GM18502 (cell line): ENCODE measurements at regions not wholly inside any gene's neighbourhood (a gene's known extent, or its start where the extent isn't known, plus 50 kb on each side); places are given as distances from the start of the nearest gene placed in this dataset.
"Not testable (repeated sequence)": the region's sequence is repeated elsewhere in the genome, so short reads cannot be mapped to it uniquely, and the experiment has no call there.

Experiments used
- ATAC-seq: cut with Tn5 transposase; IDR thresholded peaks from one replicate; pipeline ENCODE4 v1.9.1; 2021; ENCODE audit warnings: mild to moderate bottlenecking; ENCODE audit not compliant: unreplicated experiment, poor library complexity

- ATAC-seq, result no peak
These were observed 151.0 kb downstream of the OXSM start for GRCh38 chr3:25940935-25941334.

DNA sequence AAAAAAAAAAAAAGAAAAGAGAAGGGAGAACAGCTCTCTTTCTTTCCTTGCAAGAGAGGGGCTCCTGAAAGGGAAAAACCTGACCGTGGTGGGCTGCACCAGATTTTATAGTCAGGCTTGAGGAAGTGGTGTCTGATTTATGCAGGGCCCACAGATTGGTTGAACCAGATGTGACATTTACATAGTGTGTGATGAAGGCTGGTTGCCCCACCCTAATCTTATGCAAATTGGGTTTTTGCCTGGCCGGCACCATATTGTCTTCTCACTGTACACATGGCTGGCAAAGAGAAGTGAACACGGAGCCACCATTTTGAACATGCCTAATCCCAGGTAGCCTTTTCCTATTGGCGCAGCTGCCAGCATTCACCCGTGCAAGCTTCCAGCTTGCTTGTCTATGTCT, 154.4 kb downstream of the OXSM start:
- no peak for ATAC-seq

DNA sequence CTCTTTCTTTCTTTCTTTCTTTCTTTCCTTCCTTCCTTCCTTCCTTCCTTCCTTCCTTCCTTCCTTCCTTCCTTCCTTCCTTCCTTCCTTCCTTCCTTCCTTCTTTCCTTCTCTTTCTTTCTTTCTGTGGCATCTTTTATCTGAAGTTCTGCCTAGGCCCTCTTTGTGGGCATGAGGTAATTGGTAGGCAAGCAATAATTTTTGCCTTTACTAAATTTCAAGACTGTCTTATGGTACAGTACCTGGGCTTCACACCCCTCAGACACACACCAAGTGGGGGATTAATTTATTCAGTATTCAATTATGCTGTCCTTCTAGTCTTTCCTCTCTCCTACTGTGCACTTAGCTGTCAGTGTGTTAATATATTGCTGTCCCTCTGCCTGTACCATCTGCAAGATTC, 155.5 kb downstream of the OXSM start:
- ATAC-seq, result no peak

DNA sequence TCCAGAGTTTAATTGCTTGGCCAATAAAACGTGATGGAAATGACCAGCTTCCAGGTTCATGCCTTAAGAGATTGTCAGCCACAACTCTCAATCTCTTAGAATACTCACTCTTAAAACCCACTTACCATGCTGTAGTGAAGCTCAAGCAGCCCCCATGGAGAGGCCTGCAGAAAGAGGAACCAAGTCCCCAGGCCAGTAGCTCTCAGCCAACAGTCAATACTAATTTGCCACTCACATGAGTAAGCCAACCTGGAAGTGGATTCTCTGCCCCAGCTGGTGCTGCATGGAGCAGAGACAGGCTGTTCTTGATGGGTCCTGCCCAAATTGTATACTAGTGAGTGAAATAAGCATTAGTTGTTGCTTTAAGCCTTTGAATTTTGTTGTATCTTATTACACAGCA, 155.9 kb downstream of the OXSM start:
- ATAC-seq, result no peak

DNA sequence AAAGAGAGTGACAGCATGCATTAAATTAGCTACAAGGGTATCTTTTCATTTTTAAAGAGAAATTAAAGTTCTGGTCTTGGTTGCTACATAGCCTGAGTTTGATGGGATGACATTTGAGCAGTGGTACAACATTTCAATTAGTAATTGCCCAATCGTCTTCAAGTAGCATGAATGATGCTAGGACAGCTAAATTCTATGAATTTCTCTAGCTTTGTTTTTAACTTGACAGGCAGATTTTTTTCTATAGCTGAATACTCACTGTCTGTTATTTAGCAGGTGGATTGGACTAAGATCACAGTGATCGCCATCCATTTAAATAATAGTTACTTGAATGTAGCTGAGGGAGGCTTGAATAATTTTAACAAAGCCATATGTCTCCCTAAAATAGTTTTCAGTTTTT, 162.2 kb downstream of the OXSM start:
- no peak for ATAC-seq

DNA sequence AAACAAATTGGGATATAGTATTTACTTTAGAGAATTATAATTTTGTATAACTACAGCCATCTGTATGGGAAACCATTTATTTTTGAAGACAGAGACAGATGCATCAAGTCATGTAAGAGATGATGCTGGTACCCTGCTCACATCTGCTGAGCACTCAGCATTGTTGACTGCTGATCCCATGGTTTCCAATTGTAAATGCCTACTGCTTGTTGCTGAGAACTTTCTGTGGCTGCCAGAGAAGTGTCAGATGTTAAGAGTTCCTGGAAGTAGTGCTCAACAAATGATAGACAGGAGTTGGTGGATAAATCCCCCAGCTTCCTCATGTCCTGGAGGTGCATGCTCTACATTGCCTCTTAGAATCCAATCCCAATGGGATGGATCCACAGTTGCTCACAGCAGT, 167.1 kb downstream of the OXSM start:
- no peak for ATAC-seq

GRCh38 chr3:25960776-25961175, 170.9 kb downstream of the OXSM start:
- no peak for ATAC-seq

DNA sequence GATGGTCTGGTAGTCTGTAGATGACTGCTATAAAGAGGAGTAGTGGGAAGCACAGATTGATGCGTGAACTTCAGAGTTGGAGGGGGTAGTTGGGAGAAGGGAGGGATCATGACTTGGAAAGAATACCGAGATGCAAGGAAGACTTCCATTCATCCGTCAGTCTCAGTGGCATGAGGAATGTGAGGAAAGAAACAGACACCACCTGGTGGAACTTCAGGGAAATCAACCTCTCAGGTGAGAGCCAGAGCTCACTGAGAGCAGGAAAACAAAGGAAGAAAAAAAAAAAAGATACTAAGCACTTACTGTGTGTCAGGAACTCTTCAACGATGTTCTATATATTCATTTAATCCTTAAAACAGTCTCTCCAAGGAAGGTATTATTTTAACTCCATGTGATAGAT, 172.4 kb downstream of the OXSM start:
- no peak for ATAC-seq

- ATAC-seq, result no peak
These were observed 174.3 kb downstream of the OXSM start for GRCh38 chr3:25964141-25964540.

- ATAC-seq, result no peak
These were observed 177.5 kb downstream of the OXSM start for GRCh38 chr3:25967385-25967784.

GRCh38 chr3:25971736-25972135, 181.8 kb downstream of the OXSM start:
- no peak for ATAC-seq

- no peak for ATAC-seq
These were observed 183.2 kb downstream of the OXSM start for GRCh38 chr3:25973122-25973521.

GRCh38 chr3:25982756-25983155, 192.9 kb downstream of the OXSM start:
- no peak for ATAC-seq

- no peak for ATAC-seq
These were observed 195.7 kb downstream of the OXSM start for GRCh38 chr3:25985621-25986020.

- ATAC-seq, result no peak
These were observed 202.7 kb downstream of the OXSM start for GRCh38 chr3:25992606-25993005.

- no peak for ATAC-seq
These were observed 214.3 kb downstream of the OXSM start for GRCh38 chr3:26004172-26004571.

DNA sequence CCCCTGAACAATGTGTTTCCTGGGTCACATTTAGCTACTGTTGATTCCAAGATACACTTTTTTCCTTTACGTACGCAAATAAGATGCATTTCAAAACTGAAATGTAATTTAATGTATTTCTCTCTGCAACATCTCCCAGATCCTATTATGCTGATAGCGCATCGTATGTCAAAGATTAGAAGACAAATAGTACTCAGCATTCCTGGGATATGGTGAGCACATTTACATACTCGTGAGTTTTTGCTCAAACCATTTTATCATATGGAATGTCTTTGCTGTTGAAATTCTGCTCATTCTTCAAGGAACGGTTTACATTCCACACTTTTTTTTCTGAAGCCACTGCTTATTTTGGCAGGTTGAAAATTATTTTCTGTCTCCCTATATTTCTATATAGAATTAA, 221.4 kb downstream of the OXSM start:
- no peak for ATAC-seq

DNA sequence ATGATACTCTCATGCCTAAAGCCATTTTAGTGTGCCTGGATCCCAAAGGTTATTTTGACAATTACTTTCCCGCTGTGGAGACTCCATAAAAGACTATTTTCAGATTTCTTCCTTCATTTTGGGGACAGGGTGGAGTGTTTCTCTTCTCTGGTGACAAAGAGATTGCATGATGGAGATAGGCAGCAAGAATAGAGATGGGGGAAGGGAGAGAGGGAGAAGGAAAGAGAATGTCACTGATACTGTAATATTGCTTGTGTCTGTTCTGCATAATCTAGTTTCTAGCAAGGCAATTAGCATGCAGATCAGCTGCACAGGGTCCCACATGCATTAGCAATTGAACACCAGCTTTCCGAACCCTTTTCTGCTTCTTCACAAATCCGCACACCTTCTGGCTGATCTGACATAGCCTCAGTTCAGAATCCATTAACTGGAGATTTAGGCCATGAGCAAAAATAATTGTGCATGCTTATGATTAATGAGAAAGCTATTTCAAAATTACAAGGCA, 222.4 kb downstream of the OXSM start:
- ATAC-seq, result no peak

DNA sequence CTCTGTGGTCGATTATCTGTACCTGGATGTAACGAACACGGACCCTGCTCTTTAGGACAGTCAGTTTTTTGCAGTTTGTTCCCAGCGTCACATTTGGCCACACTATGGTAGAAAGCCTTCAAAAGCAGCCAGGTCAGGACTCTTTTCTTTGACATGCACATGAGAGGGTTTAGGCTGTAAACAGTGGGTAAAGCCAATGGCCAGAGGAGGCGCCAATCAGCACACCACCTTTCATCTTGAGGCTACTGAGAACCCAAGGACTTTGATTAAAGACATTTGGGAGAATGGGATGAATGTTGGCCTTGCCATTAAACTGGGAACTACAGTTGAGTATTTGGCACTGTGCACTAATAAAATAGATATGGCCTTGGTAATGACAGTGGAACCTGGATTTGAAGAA, 225.9 kb downstream of the OXSM start:
- no peak for ATAC-seq

DNA sequence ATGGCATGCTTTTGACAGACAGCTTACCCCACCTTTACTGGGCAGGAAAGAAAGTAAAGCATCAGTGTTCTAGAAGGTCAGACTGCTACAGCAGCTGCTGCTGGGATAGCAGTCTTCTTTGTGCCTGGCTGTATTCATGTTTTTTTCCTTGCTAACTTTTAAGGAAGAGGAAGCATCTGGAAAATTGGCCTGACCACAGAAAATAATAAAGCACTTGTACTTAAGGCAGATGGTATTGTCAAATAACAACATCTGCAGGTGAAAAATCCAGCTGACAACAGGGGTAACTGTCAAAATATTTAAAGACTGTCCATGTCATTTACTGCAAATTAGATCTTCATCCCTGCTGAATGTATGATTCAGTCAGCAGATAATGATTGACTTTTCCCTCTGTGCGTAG, 229.0 kb downstream of the OXSM start:
- ATAC-seq, result no peak

DNA sequence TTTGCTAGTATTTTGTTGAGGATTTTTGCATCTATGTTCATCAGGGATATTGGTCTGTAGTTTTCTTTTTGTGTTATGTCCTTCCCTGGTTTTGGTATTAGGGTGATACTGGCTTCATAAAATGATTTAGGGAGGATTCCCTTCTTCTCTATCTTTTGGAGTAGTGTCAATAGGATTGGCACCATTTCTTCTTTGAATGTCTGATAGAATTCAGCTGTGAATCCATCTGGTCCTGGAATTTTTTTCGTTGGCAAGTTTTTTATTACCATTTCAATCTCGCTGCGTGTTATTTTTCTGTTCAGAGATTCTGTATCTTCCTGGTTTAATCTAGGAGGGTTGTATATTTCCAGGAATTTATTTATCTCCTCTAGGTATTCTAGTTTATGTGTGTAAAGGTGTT, 234.3 kb downstream of the OXSM start:
- ATAC-seq, result not testable (repeated sequence)

- no peak for ATAC-seq
These were observed 239.4 kb downstream of the OXSM start for GRCh38 chr3:26029321-26029720.

DNA sequence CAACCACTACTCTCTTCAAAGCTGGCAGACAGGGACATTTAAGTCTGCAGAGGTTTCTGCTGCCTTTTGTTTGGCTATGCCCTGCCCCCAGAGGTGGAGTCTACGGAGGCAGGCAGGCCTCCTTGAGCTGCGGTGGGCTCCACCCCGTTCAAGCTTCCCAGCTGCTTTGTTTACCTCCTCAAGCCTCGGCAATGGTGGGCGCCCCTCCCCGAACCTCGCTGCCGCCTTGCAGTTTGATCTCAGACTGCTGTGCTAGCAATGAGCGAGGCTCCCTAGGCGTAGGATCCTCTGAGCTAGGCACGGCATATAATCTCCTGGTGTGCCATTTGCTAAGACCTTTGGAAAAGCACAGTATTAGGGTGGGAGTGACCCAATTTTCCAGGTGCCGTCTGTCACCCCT, 252.2 kb downstream of the OXSM start:
- ATAC-seq, result not testable (repeated sequence)
